Calu3 (cell line): ENCODE measurements at regions not wholly inside any gene's neighbourhood (a gene's known extent, or its start where the extent isn't known, plus 50 kb on each side); places are given as distances from the start of the nearest gene placed in this dataset.

ENCODE experiments used
- BruUV-seq: library from RNA; stranded (reverse); fragments of 400-500 nt; replicated peaks from 2 replicates; lab custom pipeline; 2021; lab: Mats Ljungman, UMichigan
- CTCF ChIA-PET: fragments of 300-600 bp; sonication (Branson Sonifier 250); formaldehyde crosslinking; loops from one replicate; lab custom pipeline; 2022; ENCODE audit warnings: antibody characterized with exemption; lab: Charles Lee
- DNase-seq: peaks from one replicate; pipeline ENCODE4 v3.0.0; 2022
- H3K27ac Mint-ChIP-seq: one replicate; pipeline ENCODE4 v1.8.0; 2022; ENCODE audit warnings: mixed read lengths; ENCODE audit not compliant: unreplicated experiment
- H3K27me3 Mint-ChIP-seq: one replicate; pipeline ENCODE4 v1.8.0; 2022; ENCODE audit warnings: mixed read lengths; ENCODE audit not compliant: unreplicated experiment
- H3K36me3 Mint-ChIP-seq: one replicate; pipeline ENCODE4 v1.8.0; 2022; ENCODE audit warnings: mild to moderate bottlenecking, moderate library complexity, mixed read lengths; ENCODE audit not compliant: insufficient read depth, unreplicated experiment
- H3K4me1 Mint-ChIP-seq: one replicate; pipeline ENCODE4 v1.8.0; 2022; ENCODE audit warnings: mild to moderate bottlenecking, low read depth, mixed read lengths; ENCODE audit not compliant: unreplicated experiment
- H3K4me3 Mint-ChIP-seq: one replicate; pipeline ENCODE4 v1.8.0; 2022; ENCODE audit warnings: mild to moderate bottlenecking, low read depth, moderate library complexity, mixed read lengths; ENCODE audit not compliant: unreplicated experiment
- H3K9me3 Mint-ChIP-seq: one replicate; pipeline ENCODE4 v1.8.0; 2022; ENCODE audit warnings: low read depth, mixed read lengths; ENCODE audit not compliant: unreplicated experiment
- CTCF ChIP-seq: fragments of 200-600 bp; IDR thresholded peaks from one replicate; pipeline ENCODE4 v1.8.0; 2022; ENCODE audit warnings: antibody characterized with exemption; ENCODE audit not compliant: unreplicated experiment
- intact Hi-C: fragments of 100-400 bp; cut with micrococcal nuclease; formaldehyde crosslinking; loops from one replicate; pipeline ENCODE4 v1.10.0; 2022; ENCODE audit not compliant: unreplicated experiment

- CTCF ChIA-PET, result no interaction called here
- intact Hi-C loops, result no loop called here
- no peak for TF ChIP-seq CTCF
- Mint-ChIP-seq H3K4me1 (no peaks in the 10 kb centered on the region), H3K27ac (no peak overlapping the region), H3K9me3 (no peaks in the 10 kb centered on the region), H3K4me3 (no peak overlapping the region), H3K27me3 (peaks cover 29% of the 10 kb centered on the region), H3K36me3 (no peaks in the 10 kb centered on the region)
- no TSS peak for BruUV-seq
- DNase-seq, result no peak
These were observed 201.3 kb upstream of the SSTR4 start for GRCh38 chr20:22833851-22834250.

DNA sequence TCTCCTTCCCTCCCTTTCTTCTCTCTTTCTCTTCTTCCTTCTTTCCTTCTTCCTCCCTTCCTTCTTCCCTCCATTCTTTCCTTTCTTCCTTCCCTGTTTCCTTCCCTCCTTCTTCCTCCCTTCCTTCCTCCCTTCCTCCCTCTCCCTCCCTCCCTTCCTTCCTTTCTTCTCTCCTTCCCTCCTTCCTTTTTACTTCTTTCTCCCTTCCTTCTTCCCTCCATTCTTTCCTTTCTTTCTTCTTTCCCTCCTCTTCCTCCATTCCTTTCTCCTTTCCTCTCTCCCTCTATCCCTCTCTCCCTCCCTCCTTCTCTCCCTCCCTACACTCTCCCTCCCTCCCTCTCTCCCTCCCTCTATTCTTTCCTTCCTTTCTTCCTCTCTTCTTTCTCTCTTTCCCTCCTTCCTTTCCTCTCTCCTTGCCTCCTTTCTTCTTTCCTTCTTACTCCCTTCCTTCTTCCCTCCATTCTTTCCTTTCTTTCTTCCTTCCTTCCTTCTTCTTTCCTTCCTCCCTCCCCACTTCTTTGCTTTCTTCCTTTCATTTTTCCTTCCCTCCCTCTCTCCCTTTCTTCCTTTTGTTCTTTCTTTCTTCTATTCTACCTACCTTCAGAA is 200.4 kb upstream of the SSTR4 start:
- no TSS peak for BruUV-seq
- no peaks in the 10 kb centered on the region for H3K9me3 Mint-ChIP-seq
- no peak for TF ChIP-seq CTCF
- CTCF ChIA-PET, result no interaction called here
- no peak overlapping the region for H3K27ac Mint-ChIP-seq
- no peak for DNase-seq
- H3K27me3 Mint-ChIP-seq, result peaks cover 29% of the 10 kb centered on the region
- no peak overlapping the region for H3K4me3 Mint-ChIP-seq
- no peaks in the 10 kb centered on the region for H3K36me3 Mint-ChIP-seq
- no peaks in the 10 kb centered on the region for H3K4me1 Mint-ChIP-seq
- intact Hi-C loops, result no loop called here

- DNase-seq, result no peak
- CTCF ChIA-PET, result no interaction called here
- no peak for TF ChIP-seq CTCF
- intact Hi-C loops, result no loop called here
- Mint-ChIP-seq H3K27ac (no peak overlapping the region), H3K36me3 (no peaks in the 10 kb centered on the region), H3K4me3 (no peak overlapping the region), H3K27me3 (peaks cover 29% of the 10 kb centered on the region), H3K9me3 (no peaks in the 10 kb centered on the region), H3K4me1 (no peaks in the 10 kb centered on the region)
- no TSS peak for BruUV-seq
These were observed 198.9 kb upstream of the SSTR4 start for GRCh38 chr20:22836211-22836610.

DNA sequence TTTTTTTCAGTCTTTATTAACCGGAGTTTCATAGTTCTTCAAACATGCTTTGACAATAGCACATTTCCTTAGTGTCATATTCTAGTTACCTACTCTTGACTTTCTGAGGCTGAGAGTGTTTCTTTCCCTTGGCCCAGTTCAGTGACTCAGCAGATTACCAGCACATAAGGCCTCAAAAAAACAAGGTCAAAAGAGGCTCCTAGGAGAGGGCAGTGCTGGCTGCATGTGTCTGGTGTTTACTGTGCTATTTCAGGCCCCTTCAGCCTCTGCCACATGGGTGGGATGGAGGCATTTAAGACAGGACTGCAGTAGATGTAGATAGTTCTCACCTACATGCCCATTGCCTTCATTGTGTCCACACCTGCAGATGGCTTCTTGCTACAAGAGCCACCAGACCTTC is 198.2 kb upstream of the SSTR4 start:
- CTCF ChIA-PET, result no interaction called here
- no peak overlapping the region for H3K27ac Mint-ChIP-seq

More for the DNA sequence above, 198.2 kb upstream of the SSTR4 start:
- TF ChIP-seq CTCF, result no peak
- no peaks in the 10 kb centered on the region for H3K4me1 Mint-ChIP-seq
- H3K4me3 Mint-ChIP-seq, result no peak overlapping the region
- no peak for DNase-seq
- peaks cover 29% of the 10 kb centered on the region for H3K27me3 Mint-ChIP-seq
- no peaks in the 10 kb centered on the region for H3K9me3 Mint-ChIP-seq
- no TSS peak for BruUV-seq
- no peaks in the 10 kb centered on the region for H3K36me3 Mint-ChIP-seq
- intact Hi-C loops, result no loop called here
